ENCODE measurements at regions not wholly inside any gene's neighbourhood (a gene's known extent, or its start where the extent isn't known, plus 50 kb on each side); places are given as distances from the start of the nearest gene placed in this dataset.

GRCh38 chr12:24749171-24749570 is 199.7 kb downstream of the BCAT1 start:
- H3K4me1 ChIP-seq (ENCODE audit: insufficient read depth, low read length) = no peaks in the 10 kb centered on the region
- H3K9me3 ChIP-seq (ENCODE audit: low read length) = no peaks in the 10 kb centered on the region
- ChIA-PET CTCF (no interaction called here), POLR2A (ENCODE audit: unreplicated experiment) (no interaction called here)
- intact Hi-C loops (cut with micrococcal nuclease) = no loop called here
- H3K9ac ChIP-seq (ENCODE audit: low read length) = no peak overlapping the region
- H3K4me3 ChIP-seq (ENCODE audit: low read length) = no peak overlapping the region
- TF ChIP-seq CTCF (conservative IDR thresholded peaks at IDR 0.05; ENCODE audit: low read depth, low read length) = no peak
- no peak for TF ChIP-seq EZH2 (IDR thresholded peaks at IDR 0.05; ENCODE audit: low read length, unreplicated experiment)
- TF ChIP-seq EZH2phosphoT487 (IDR thresholded peaks at IDR 0.05; ENCODE audit: borderline replicate concordance, low read length) = no peak
- no peak overlapping the region for H2AFZ ChIP-seq (ENCODE audit: low read length)
- no peaks in the 10 kb centered on the region for H3K36me3 ChIP-seq (ENCODE audit: low read depth, low read length)
- no peak for ATAC-seq
- no peak overlapping the region for H3K4me2 ChIP-seq (ENCODE audit: low read length)
- H3K27ac ChIP-seq (ENCODE audit: low read length) = no peak overlapping the region
- H3K27me3 ChIP-seq (ENCODE audit: low read length) = peaks cover 10% of the 10 kb centered on the region
- H3F3A ChIP-seq (ENCODE audit: low read length, unreplicated experiment) = no peaks in the 10 kb centered on the region
- no TSS peak for BruUV-seq (replicated peaks)
- H4K20me1 ChIP-seq (ENCODE audit: low read length) = no peaks in the 10 kb centered on the region
- no peak for DNase-seq
- H3K9me2 ChIP-seq (replicated peaks; ENCODE audit: low read length) = no peaks in the 10 kb centered on the region
- no peaks in the 10 kb centered on the region for H3K79me2 ChIP-seq (ENCODE audit: low read length)

- intact Hi-C loops (cut with micrococcal nuclease) = no loop called here
- H3K9me3 ChIP-seq (ENCODE audit: low read length) = no peaks in the 10 kb centered on the region
- ChIA-PET POLR2A (ENCODE audit: unreplicated experiment) (no interaction called here), CTCF (no interaction called here)
- BruUV-seq (replicated peaks) = no TSS peak
- H3K36me3 ChIP-seq (ENCODE audit: low read depth, low read length) = no peaks in the 10 kb centered on the region
- no peaks in the 10 kb centered on the region for H3K9me2 ChIP-seq (replicated peaks; ENCODE audit: low read length)
- H3K27ac ChIP-seq (ENCODE audit: low read length) = no peak overlapping the region
- ATAC-seq (no peak), DNase-seq (no peak)
- H2AFZ ChIP-seq (ENCODE audit: low read length) = no peak overlapping the region
- no peaks in the 10 kb centered on the region for H4K20me1 ChIP-seq (ENCODE audit: low read length)
- no peak overlapping the region for H3K9ac ChIP-seq (ENCODE audit: low read length)
- no peak overlapping the region for H3K4me3 ChIP-seq (ENCODE audit: low read length)
- no peak for TF ChIP-seq EZH2phosphoT487 (IDR thresholded peaks at IDR 0.05; ENCODE audit: borderline replicate concordance, low read length)
- no peaks in the 10 kb centered on the region for H3K4me1 ChIP-seq (ENCODE audit: insufficient read depth, low read length)
- no peaks in the 10 kb centered on the region for H3F3A ChIP-seq (ENCODE audit: low read length, unreplicated experiment)
- H3K79me2 ChIP-seq (ENCODE audit: low read length) = no peaks in the 10 kb centered on the region
- H3K27me3 ChIP-seq (ENCODE audit: low read length) = peaks cover 15% of the 10 kb centered on the region
- H3K4me2 ChIP-seq (ENCODE audit: low read length) = no peak overlapping the region
Observed at GRCh38 chr12:24748326-24748725, 200.6 kb downstream of the BCAT1 start.

- TF ChIP-seq EZH2 (IDR thresholded peaks at IDR 0.05; ENCODE audit: low read length, unreplicated experiment) (no peak), CTCF (conservative IDR thresholded peaks at IDR 0.05; ENCODE audit: low read depth, low read length) (no peak), EZH2phosphoT487 (IDR thresholded peaks at IDR 0.05; ENCODE audit: borderline replicate concordance, low read length) (no peak)
- Histone ChIP-seq H3K4me1 (ENCODE audit: insufficient read depth, low read length) (no peaks in the 10 kb centered on the region), H3F3A (ENCODE audit: low read length, unreplicated experiment) (no peaks in the 10 kb centered on the region), H3K27ac (ENCODE audit: low read length) (no peak overlapping the region), H3K27me3 (ENCODE audit: low read length) (peaks cover 15% of the 10 kb centered on the region), H3K9ac (ENCODE audit: low read length) (no peak overlapping the region), H3K36me3 (ENCODE audit: low read depth, low read length) (no peaks in the 10 kb centered on the region), H3K9me2 (replicated peaks; ENCODE audit: low read length) (no peaks in the 10 kb centered on the region), H3K4me2 (ENCODE audit: low read length) (no peak overlapping the region), H3K4me3 (ENCODE audit: low read length) (no peak overlapping the region), H2AFZ (ENCODE audit: low read length) (no peak overlapping the region), H3K9me3 (ENCODE audit: low read length) (no peaks in the 10 kb centered on the region), H3K79me2 (ENCODE audit: low read length) (no peaks in the 10 kb centered on the region), H4K20me1 (ENCODE audit: low read length) (no peaks in the 10 kb centered on the region)
- no TSS peak for BruUV-seq (replicated peaks)
- ATAC-seq (no peak), DNase-seq (no peak)
- ChIA-PET POLR2A (ENCODE audit: unreplicated experiment) (no interaction called here), CTCF (no interaction called here)
- intact Hi-C loops (cut with micrococcal nuclease) = no loop called here
Observed at GRCh38 chr12:24746864-24747263, 202.0 kb downstream of the BCAT1 start.

Data from PC-3 (cell line).